ENCODE measurements at regions not wholly inside any gene's neighbourhood (a gene's known extent, or its start where the extent isn't known, plus 50 kb on each side); places are given as distances from the start of the nearest gene placed in this dataset.

- DNase-seq: no peak
- H3K27me3 ChIP-seq (ENCODE audit: insufficient read depth, low read length, poor library complexity): no peaks in the 10 kb centered on the region
- no peaks in the 10 kb centered on the region for H4K20me1 ChIP-seq (ENCODE audit: insufficient read depth, low read length)
- no peaks in the 10 kb centered on the region for H3K36me3 ChIP-seq (ENCODE audit: insufficient read depth, low read length)
- no peaks in the 10 kb centered on the region for H3K4me1 ChIP-seq (ENCODE audit: insufficient read depth, low read length)
- no peaks in the 10 kb centered on the region for H3K9me3 ChIP-seq (ENCODE audit: insufficient read depth, low read length, severe bottlenecking)
- no peak overlapping the region for H3K4me2 ChIP-seq (ENCODE audit: insufficient read depth, low read length)
- H3K79me2 ChIP-seq (ENCODE audit: insufficient read depth, low read length): no peaks in the 10 kb centered on the region
- H3K9ac ChIP-seq (ENCODE audit: low read depth, low read length): no peak overlapping the region
- H3K27ac ChIP-seq (ENCODE audit: low read length): no peak overlapping the region
- H2AFZ ChIP-seq (ENCODE audit: low read depth, low read length): no peak overlapping the region
- ATAC-seq (ENCODE audit: insufficient read depth, low read depth): no peak
- H3K4me3 ChIP-seq (ENCODE audit: low read depth in 1 of 2, low read length in 2 of 2): no peak overlapping the region
- TF ChIP-seq EZH2 (IDR thresholded peaks at IDR 0.05; ENCODE audit: borderline replicate concordance, low read depth, low read length, severe bottlenecking) (no peak), CTCF (IDR thresholded peaks at IDR 0.05; ENCODE audit: borderline replicate concordance, extremely low read depth, low read length, poor library complexity, severe bottlenecking) (no peak)
Observed at GRCh38 chr2:77712601-77713000, 190.4 kb upstream of the LRRTM4 start.

GRCh38 chr2:77713412-77713811, 191.2 kb upstream of the LRRTM4 start:
- no peak overlapping the region for H3K9ac ChIP-seq (ENCODE audit: low read depth, low read length)
- H3K9me3 ChIP-seq (ENCODE audit: insufficient read depth, low read length, severe bottlenecking): no peaks in the 10 kb centered on the region
- H3K27me3 ChIP-seq (ENCODE audit: insufficient read depth, low read length, poor library complexity): no peaks in the 10 kb centered on the region
- no peaks in the 10 kb centered on the region for H4K20me1 ChIP-seq (ENCODE audit: insufficient read depth, low read length)
- no peak overlapping the region for H3K27ac ChIP-seq (ENCODE audit: low read length)
- no peaks in the 10 kb centered on the region for H3K36me3 ChIP-seq (ENCODE audit: insufficient read depth, low read length)
- no peak for ATAC-seq (ENCODE audit: insufficient read depth, low read depth)
- no peak overlapping the region for H3K4me3 ChIP-seq (ENCODE audit: low read depth in 1 of 2, low read length in 2 of 2)
- no peak overlapping the region for H3K4me2 ChIP-seq (ENCODE audit: insufficient read depth, low read length)
- H3K79me2 ChIP-seq (ENCODE audit: insufficient read depth, low read length): no peaks in the 10 kb centered on the region
- H3K4me1 ChIP-seq (ENCODE audit: insufficient read depth, low read length): no peaks in the 10 kb centered on the region
- no peak for DNase-seq
- H2AFZ ChIP-seq (ENCODE audit: low read depth, low read length): no peak overlapping the region
- no peak for TF ChIP-seq EZH2 (IDR thresholded peaks at IDR 0.05; ENCODE audit: borderline replicate concordance, low read depth, low read length, severe bottlenecking)
- no peak for TF ChIP-seq CTCF (IDR thresholded peaks at IDR 0.05; ENCODE audit: borderline replicate concordance, extremely low read depth, low read length, poor library complexity, severe bottlenecking)

GRCh38 chr2:77720115-77720514, 197.9 kb upstream of the LRRTM4 start:
- no peak overlapping the region for H3K4me2 ChIP-seq (ENCODE audit: insufficient read depth, low read length)

More at GRCh38 chr2:77720115-77720514, 197.9 kb upstream of the LRRTM4 start:
- Histone ChIP-seq H3K36me3 (ENCODE audit: insufficient read depth, low read length) (no peaks in the 10 kb centered on the region), H3K27ac (ENCODE audit: low read length) (no peak overlapping the region), H4K20me1 (ENCODE audit: insufficient read depth, low read length) (no peaks in the 10 kb centered on the region), H3K9me3 (ENCODE audit: insufficient read depth, low read length, severe bottlenecking) (no peaks in the 10 kb centered on the region), H3K27me3 (ENCODE audit: insufficient read depth, low read length, poor library complexity) (no peaks in the 10 kb centered on the region), H2AFZ (ENCODE audit: low read depth, low read length) (no peak overlapping the region), H3K79me2 (ENCODE audit: insufficient read depth, low read length) (no peaks in the 10 kb centered on the region), H3K9ac (ENCODE audit: low read depth, low read length) (no peak overlapping the region), H3K4me1 (ENCODE audit: insufficient read depth, low read length) (no peaks in the 10 kb centered on the region), H3K4me3 (ENCODE audit: low read depth in 1 of 2, low read length in 2 of 2) (no peak overlapping the region)
- DNase-seq: no peak
- no peak for ATAC-seq (ENCODE audit: insufficient read depth, low read depth)
- TF ChIP-seq EZH2 (IDR thresholded peaks at IDR 0.05; ENCODE audit: borderline replicate concordance, low read depth, low read length, severe bottlenecking) (no peak), CTCF (IDR thresholded peaks at IDR 0.05; ENCODE audit: borderline replicate concordance, extremely low read depth, low read length, poor library complexity, severe bottlenecking) (no peak)

All from DND-41 (cell line).